ENCODE measurements at regions not wholly inside any gene's neighbourhood (a gene's known extent, or its start where the extent isn't known, plus 50 kb on each side); places are given as distances from the start of the nearest gene placed in this dataset.
"Not testable (repeated sequence)": the region's sequence is repeated elsewhere in the genome, so short reads cannot be mapped to it uniquely, and the experiment has no call there.

DNA sequence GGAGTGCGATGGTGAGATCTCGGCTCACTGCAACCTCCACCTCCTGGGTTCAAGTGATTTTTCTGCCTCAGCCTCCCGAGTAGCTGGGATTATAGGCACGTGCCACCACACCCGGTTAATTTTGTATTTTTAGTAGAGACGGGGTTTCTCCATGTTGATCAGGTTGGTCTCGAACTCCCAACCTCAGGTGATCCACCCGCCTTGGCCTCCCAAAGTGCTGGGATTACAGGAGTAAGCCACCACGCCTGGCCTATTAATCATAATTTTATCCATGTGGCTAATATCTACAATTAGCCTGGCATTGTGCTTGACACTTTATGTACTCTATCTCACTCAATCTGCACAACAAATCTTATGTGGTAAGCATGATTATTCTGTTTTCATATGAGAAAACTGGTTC lies 75.2 kb upstream of the PICALM start:
- TF ChIP-seq, protein P1, sequence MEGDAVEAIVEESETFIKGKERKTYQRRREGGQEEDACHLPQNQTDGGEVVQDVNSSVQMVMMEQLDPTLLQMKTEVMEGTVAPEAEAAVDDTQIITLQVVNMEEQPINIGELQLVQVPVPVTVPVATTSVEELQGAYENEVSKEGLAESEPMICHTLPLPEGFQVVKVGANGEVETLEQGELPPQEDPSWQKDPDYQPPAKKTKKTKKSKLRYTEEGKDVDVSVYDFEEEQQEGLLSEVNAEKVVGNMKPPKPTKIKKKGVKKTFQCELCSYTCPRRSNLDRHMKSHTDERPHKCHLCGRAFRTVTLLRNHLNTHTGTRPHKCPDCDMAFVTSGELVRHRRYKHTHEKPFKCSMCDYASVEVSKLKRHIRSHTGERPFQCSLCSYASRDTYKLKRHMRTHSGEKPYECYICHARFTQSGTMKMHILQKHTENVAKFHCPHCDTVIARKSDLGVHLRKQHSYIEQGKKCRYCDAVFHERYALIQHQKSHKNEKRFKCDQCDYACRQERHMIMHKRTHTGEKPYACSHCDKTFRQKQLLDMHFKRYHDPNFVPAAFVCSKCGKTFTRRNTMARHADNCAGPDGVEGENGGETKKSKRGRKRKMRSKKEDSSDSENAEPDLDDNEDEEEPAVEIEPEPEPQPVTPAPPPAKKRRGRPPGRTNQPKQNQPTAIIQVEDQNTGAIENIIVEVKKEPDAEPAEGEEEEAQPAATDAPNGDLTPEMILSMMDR (IDR thresholded peaks at IDR 0.05) = not testable (repeated sequence)
- TF ChIP-seq ZFX (IDR thresholded peaks at IDR 0.05; ENCODE audit: borderline replicate concordance) = not testable (repeated sequence)

Measured in 22Rv1 (cell line).